ENCODE measurements at regions not wholly inside any gene's neighbourhood (a gene's known extent, or its start where the extent isn't known, plus 50 kb on each side); places are given as distances from the start of the nearest gene placed in this dataset.

DNA sequence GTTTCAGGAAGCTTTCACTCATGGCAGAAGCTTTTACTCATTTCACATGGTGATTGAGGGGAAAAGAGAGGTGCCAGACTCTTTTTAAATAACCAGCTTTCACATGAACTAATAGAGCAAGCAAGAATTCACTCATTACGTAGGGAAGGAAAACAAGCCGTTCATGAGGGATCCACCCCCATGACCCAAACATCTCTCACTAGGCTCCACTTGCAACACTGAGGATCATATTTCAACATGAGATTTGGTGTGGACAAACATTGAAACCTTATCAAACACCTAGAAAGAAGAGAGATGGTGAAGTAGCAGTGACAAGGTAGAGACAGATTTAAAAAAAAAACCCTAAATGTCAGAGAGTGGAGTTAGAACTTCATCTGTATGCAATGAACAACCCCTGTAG lies 408.6 kb upstream of the PDZRN3 start:
- Histone ChIP-seq H3K27ac (ENCODE audit: low read depth in 2 of 2, low read length in 1 of 2) (no peak overlapping the region), H3K4me3 (ENCODE audit: low read depth in 1 of 2, low read length in 2 of 2) (no peak overlapping the region), H3K9me3 (ENCODE audit: control insufficient read depth in 2 of 2, insufficient read depth in 1 of 2, low read depth in 1 of 2, low read length in 1 of 2) (peaks cover 0 to 3% of the 10 kb centered on the region in 2 donors), H3K27me3 (ENCODE audit: control insufficient read depth in 1 of 2, insufficient read depth in 2 of 2, low read length in 2 of 2) (no peaks in the 10 kb centered on the region), H3K4me1 (ENCODE audit: control insufficient read depth in 2 of 2, insufficient read depth in 2 of 2, low read length in 1 of 2) (no peaks in the 10 kb centered on the region), H3K36me3 (ENCODE audit: control insufficient read depth in 2 of 2, insufficient read depth in 2 of 2, low read length in 1 of 2) (no peaks in the 10 kb centered on the region)
- WGBS, 2 donors = 55 to 63% methylated on average over 2 of the region's 2 CpGs

DNA sequence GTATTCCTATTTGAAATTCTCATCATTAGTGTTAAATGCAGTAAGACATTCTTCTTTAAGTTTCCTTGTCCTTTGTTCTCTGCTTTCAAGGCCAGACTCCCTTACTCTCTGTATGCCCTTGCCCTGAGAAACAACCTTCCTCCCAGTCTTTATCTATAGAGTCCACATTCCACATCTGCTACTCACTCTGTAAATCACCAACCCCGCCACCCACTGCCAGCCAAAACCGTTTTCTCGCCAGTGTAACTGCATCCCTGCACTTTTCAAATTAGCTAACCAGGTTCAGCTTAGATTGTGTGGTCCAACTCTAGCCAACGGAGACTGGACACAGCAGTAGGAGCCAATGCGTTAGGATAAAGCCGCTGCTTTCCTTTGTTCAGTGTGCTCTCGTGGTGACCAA lies 402.4 kb upstream of the PDZRN3 start:
- 72 to 78% methylated on average over 7 of the region's 7 CpGs for WGBS, 2 donors

DNA sequence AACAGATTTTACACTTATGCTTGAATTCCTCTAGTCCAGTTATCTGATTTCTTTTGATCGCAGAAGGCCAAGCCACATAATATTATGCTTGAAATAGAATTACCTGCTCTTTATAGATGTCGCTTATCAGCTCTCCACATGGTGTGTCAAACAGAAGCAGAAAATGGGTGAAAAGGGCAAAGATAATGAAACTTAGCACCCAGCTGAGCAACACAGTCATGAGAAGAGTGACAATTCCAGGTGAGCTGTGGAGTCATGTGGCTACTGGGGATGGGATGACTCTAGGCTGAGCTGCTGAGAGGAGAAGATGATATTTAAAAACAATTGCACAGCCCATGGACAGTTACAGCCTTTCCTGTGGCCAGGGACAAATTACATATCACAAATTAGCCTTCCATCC lies 398.7 kb upstream of the PDZRN3 start:
- 85 to 90% methylated on average over 2 of the region's 2 CpGs for WGBS, 2 donors
- H3K4me1 ChIP-seq (ENCODE audit: control insufficient read depth in 2 of 2, insufficient read depth in 2 of 2, low read length in 1 of 2) = no peaks in the 10 kb centered on the region
- no peaks in the 10 kb centered on the region for H3K36me3 ChIP-seq (ENCODE audit: control insufficient read depth in 2 of 2, insufficient read depth in 2 of 2, low read length in 1 of 2)
- H3K27me3 ChIP-seq (ENCODE audit: control insufficient read depth in 1 of 2, insufficient read depth in 2 of 2, low read length in 2 of 2) = no peaks in the 10 kb centered on the region
- H3K27ac ChIP-seq (ENCODE audit: low read depth in 2 of 2, low read length in 1 of 2) = no peak overlapping the region
- peaks cover 0 to under 1% of the 10 kb centered on the region in 2 donors for H3K9me3 ChIP-seq (ENCODE audit: control insufficient read depth in 2 of 2, insufficient read depth in 1 of 2, low read depth in 1 of 2, low read length in 1 of 2)
- no peak overlapping the region for H3K4me3 ChIP-seq (ENCODE audit: low read depth in 1 of 2, low read length in 2 of 2)

More for the DNA sequence above, 402.4 kb upstream of the PDZRN3 start:
- Histone ChIP-seq H3K27ac (ENCODE audit: low read depth in 2 of 2, low read length in 1 of 2) (no peak overlapping the region), H3K36me3 (ENCODE audit: control insufficient read depth in 2 of 2, insufficient read depth in 2 of 2, low read length in 1 of 2) (no peaks in the 10 kb centered on the region), H3K9me3 (ENCODE audit: control insufficient read depth in 2 of 2, insufficient read depth in 1 of 2, low read depth in 1 of 2, low read length in 1 of 2) (peaks cover 0 to 4% of the 10 kb centered on the region in 2 donors), H3K4me1 (ENCODE audit: control insufficient read depth in 2 of 2, insufficient read depth in 2 of 2, low read length in 1 of 2) (no peaks in the 10 kb centered on the region), H3K4me3 (ENCODE audit: low read depth in 1 of 2, low read length in 2 of 2) (no peak overlapping the region), H3K27me3 (ENCODE audit: control insufficient read depth in 1 of 2, insufficient read depth in 2 of 2, low read length in 2 of 2) (no peaks in the 10 kb centered on the region)

DNA sequence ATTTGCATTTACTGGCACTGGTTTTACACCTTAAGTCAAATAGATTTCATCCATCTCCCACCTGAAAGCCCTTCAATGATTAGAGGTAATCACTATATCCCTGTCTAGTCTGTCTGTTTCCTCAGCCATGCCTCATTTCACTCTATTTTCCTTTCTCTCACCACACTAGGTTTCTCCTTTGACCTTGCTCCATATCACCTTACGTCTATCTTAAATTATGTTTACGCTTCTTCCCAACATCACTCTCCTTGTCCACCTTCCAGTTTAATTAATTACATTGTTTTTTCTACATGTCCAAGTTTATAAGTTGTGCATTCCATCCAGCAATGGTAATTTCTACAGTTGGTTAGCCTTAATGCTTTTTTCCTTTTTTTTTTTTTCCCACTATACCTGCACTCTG lies 396.7 kb upstream of the PDZRN3 start:
- no peak overlapping the region for H3K27ac ChIP-seq (ENCODE audit: low read depth in 2 of 2, low read length in 1 of 2)
- no peaks in the 10 kb centered on the region for H3K4me1 ChIP-seq (ENCODE audit: control insufficient read depth in 2 of 2, insufficient read depth in 2 of 2, low read length in 1 of 2)
- no peaks in the 10 kb centered on the region for H3K9me3 ChIP-seq (ENCODE audit: control insufficient read depth in 2 of 2, insufficient read depth in 1 of 2, low read depth in 1 of 2, low read length in 1 of 2)
- H3K27me3 ChIP-seq (ENCODE audit: control insufficient read depth in 1 of 2, insufficient read depth in 2 of 2, low read length in 2 of 2) = no peaks in the 10 kb centered on the region
- no peaks in the 10 kb centered on the region for H3K36me3 ChIP-seq (ENCODE audit: control insufficient read depth in 2 of 2, insufficient read depth in 2 of 2, low read length in 1 of 2)
- no peak overlapping the region for H3K4me3 ChIP-seq (ENCODE audit: low read depth in 1 of 2, low read length in 2 of 2)
- WGBS, 2 donors = 69 to 79% methylated on average over 2 of the region's 2 CpGs

GRCh38 chr3:74009961-74010844 lies 385.5 kb upstream of the PDZRN3 start:
- Histone ChIP-seq H3K4me3 (ENCODE audit: low read depth in 1 of 2, low read length in 2 of 2) (no peak overlapping the region), H3K36me3 (ENCODE audit: control insufficient read depth in 2 of 2, insufficient read depth in 2 of 2, low read length in 1 of 2) (no peaks in the 10 kb centered on the region), H3K4me1 (ENCODE audit: control insufficient read depth in 2 of 2, insufficient read depth in 2 of 2, low read length in 1 of 2) (no peaks in the 10 kb centered on the region), H3K27me3 (ENCODE audit: control insufficient read depth in 1 of 2, insufficient read depth in 2 of 2, low read length in 2 of 2) (no peaks in the 10 kb centered on the region), H3K27ac (ENCODE audit: low read depth in 2 of 2, low read length in 1 of 2) (no peak overlapping the region), H3K9me3 (ENCODE audit: control insufficient read depth in 2 of 2, insufficient read depth in 1 of 2, low read depth in 1 of 2, low read length in 1 of 2) (no peaks in the 10 kb centered on the region)
- WGBS, 2 donors = 60 to 64% methylated on average over 4 of the region's 4 CpGs

GRCh38 chr3:74004386-74004785 lies 379.6 kb upstream of the PDZRN3 start:
- H3K36me3 ChIP-seq (ENCODE audit: control insufficient read depth in 2 of 2, insufficient read depth in 2 of 2, low read length in 1 of 2) = no peaks in the 10 kb centered on the region
- H3K4me3 ChIP-seq (ENCODE audit: low read depth in 1 of 2, low read length in 2 of 2) = no peak overlapping the region
- WGBS, 2 donors = 56 to 60% methylated on average over 3 of the region's 3 CpGs
- no peaks in the 10 kb centered on the region for H3K4me1 ChIP-seq (ENCODE audit: control insufficient read depth in 2 of 2, insufficient read depth in 2 of 2, low read length in 1 of 2)
- no peak overlapping the region for H3K27ac ChIP-seq (ENCODE audit: low read depth in 2 of 2, low read length in 1 of 2)
- H3K9me3 ChIP-seq (ENCODE audit: control insufficient read depth in 2 of 2, insufficient read depth in 1 of 2, low read depth in 1 of 2, low read length in 1 of 2) = no peaks in the 10 kb centered on the region
- no peaks in the 10 kb centered on the region for H3K27me3 ChIP-seq (ENCODE audit: control insufficient read depth in 1 of 2, insufficient read depth in 2 of 2, low read length in 2 of 2)

DNA sequence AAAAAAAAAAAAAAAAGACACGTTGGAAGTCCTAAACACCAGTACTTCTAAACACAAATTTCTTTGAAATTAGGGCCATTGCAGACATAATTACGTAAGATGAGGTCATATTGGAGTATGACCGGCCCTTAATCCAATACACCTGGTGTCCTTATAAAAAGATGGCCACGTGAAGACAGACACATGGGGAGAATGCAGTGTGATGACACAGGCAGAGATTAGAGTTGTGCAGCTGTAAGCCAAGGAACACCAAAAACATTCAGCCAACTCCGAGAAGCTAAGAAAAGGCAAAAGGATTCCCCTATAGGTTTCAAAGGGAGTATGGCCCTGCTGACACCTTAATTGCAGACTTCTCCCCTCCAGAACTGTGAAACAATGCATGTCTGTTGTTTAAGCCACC lies 379.0 kb upstream of the PDZRN3 start:
- no peaks in the 10 kb centered on the region for H3K4me1 ChIP-seq (ENCODE audit: control insufficient read depth in 2 of 2, insufficient read depth in 2 of 2, low read length in 1 of 2)
- H3K27ac ChIP-seq (ENCODE audit: low read depth in 2 of 2, low read length in 1 of 2) = no peak overlapping the region
- no peaks in the 10 kb centered on the region for H3K27me3 ChIP-seq (ENCODE audit: control insufficient read depth in 1 of 2, insufficient read depth in 2 of 2, low read length in 2 of 2)
- H3K36me3 ChIP-seq (ENCODE audit: control insufficient read depth in 2 of 2, insufficient read depth in 2 of 2, low read length in 1 of 2) = no peaks in the 10 kb centered on the region
- no peak overlapping the region for H3K4me3 ChIP-seq (ENCODE audit: low read depth in 1 of 2, low read length in 2 of 2)
- no peaks in the 10 kb centered on the region for H3K9me3 ChIP-seq (ENCODE audit: control insufficient read depth in 2 of 2, insufficient read depth in 1 of 2, low read depth in 1 of 2, low read length in 1 of 2)
- WGBS, 2 donors = 76 to 79% methylated on average over 5 of the region's 5 CpGs

DNA sequence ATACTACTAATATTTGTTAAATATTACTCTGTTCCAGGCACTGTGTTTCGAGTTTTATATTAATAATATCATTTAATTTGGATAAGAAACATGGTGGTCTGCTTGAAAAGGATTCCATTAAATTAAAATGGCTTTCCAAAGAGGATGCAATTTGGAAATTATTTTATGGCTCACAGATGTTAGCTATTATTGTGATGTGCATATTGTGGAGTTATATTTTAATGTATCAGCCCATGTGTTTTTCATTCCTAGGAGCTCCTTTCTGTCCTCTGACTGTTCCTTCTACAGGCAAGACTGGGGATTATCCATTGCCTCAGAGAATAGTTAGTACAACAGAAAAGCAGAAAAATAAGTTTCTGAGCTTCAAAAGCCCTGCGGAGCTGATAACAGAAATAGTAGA lies 376.7 kb upstream of the PDZRN3 start:
- no peak overlapping the region for H3K27ac ChIP-seq (ENCODE audit: low read depth in 2 of 2, low read length in 1 of 2)
- WGBS, 2 donors = 62% methylated on average over 2 of the region's 2 CpGs
- H3K4me1 ChIP-seq (ENCODE audit: control insufficient read depth in 2 of 2, insufficient read depth in 2 of 2, low read length in 1 of 2) = no peaks in the 10 kb centered on the region
- no peaks in the 10 kb centered on the region for H3K9me3 ChIP-seq (ENCODE audit: control insufficient read depth in 2 of 2, insufficient read depth in 1 of 2, low read depth in 1 of 2, low read length in 1 of 2)
- H3K27me3 ChIP-seq (ENCODE audit: control insufficient read depth in 1 of 2, insufficient read depth in 2 of 2, low read length in 2 of 2) = no peaks in the 10 kb centered on the region
- no peaks in the 10 kb centered on the region for H3K36me3 ChIP-seq (ENCODE audit: control insufficient read depth in 2 of 2, insufficient read depth in 2 of 2, low read length in 1 of 2)
- no peak overlapping the region for H3K4me3 ChIP-seq (ENCODE audit: low read depth in 1 of 2, low read length in 2 of 2)

DNA sequence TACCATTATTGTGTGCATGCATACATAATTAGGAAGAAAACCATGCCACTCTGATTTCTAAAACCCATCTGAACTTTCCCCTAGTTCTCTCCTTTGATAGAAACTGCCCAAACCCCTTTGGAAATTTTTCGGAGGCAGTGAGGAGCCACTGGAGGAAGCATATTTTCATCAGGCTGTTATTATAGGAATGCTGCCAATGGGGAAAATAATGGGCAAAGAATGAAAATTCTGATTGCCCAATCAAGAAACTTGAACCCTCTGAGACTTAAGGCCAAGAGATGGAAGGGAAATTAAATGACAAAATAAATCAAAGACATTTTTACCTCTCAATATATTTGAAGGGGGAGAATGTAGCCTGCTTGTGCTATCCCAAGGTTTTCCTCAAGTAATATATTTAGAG lies 376.0 kb upstream of the PDZRN3 start:
- Histone ChIP-seq H3K9me3 (ENCODE audit: control insufficient read depth in 2 of 2, insufficient read depth in 1 of 2, low read depth in 1 of 2, low read length in 1 of 2) (no peaks in the 10 kb centered on the region), H3K27ac (ENCODE audit: low read depth in 2 of 2, low read length in 1 of 2) (no peak overlapping the region), H3K36me3 (ENCODE audit: control insufficient read depth in 2 of 2, insufficient read depth in 2 of 2, low read length in 1 of 2) (no peaks in the 10 kb centered on the region), H3K4me3 (ENCODE audit: low read depth in 1 of 2, low read length in 2 of 2) (no peak overlapping the region), H3K27me3 (ENCODE audit: control insufficient read depth in 1 of 2, insufficient read depth in 2 of 2, low read length in 2 of 2) (no peaks in the 10 kb centered on the region), H3K4me1 (ENCODE audit: control insufficient read depth in 2 of 2, insufficient read depth in 2 of 2, low read length in 1 of 2) (no peaks in the 10 kb centered on the region)
- WGBS, 2 donors = 62 to 70% methylated on average over 1 of the region's 1 CpG

- no peaks in the 10 kb centered on the region for H3K36me3 ChIP-seq (ENCODE audit: control insufficient read depth in 2 of 2, insufficient read depth in 2 of 2, low read length in 1 of 2)
- H3K4me3 ChIP-seq (ENCODE audit: low read depth in 1 of 2, low read length in 2 of 2) = no peak overlapping the region
- no peaks in the 10 kb centered on the region for H3K27me3 ChIP-seq (ENCODE audit: control insufficient read depth in 1 of 2, insufficient read depth in 2 of 2, low read length in 2 of 2)
- no peaks in the 10 kb centered on the region for H3K4me1 ChIP-seq (ENCODE audit: control insufficient read depth in 2 of 2, insufficient read depth in 2 of 2, low read length in 1 of 2)
- no peaks in the 10 kb centered on the region for H3K9me3 ChIP-seq (ENCODE audit: control insufficient read depth in 2 of 2, insufficient read depth in 1 of 2, low read depth in 1 of 2, low read length in 1 of 2)
- WGBS, 2 donors = 95 to 100% methylated on average over 1 of the region's 1 CpG
- no peak overlapping the region for H3K27ac ChIP-seq (ENCODE audit: low read depth in 2 of 2, low read length in 1 of 2)
Measured at GRCh38 chr3:73999501-73999900, 374.8 kb upstream of the PDZRN3 start.
